Fibroblast of the conjunctiva (primary cell): ENCODE measurements at regions not wholly inside any gene's neighbourhood (a gene's known extent, or its start where the extent isn't known, plus 50 kb on each side); places are given as distances from the start of the nearest gene placed in this dataset.

Source experiments
- DNase-seq: peaks from one replicate; pipeline ENCODE4 v3.0.0-alpha.2; 2010; ENCODE audit warnings: low read depth

- no peak for DNase-seq
Measured at GRCh38 chr9:121569266-121569648, 69.6 kb upstream of the GGTA1 start.

GRCh38 chr9:121572581-121572980 is 72.9 kb upstream of the GGTA1 start:
- no peak for DNase-seq

GRCh38 chr9:121573717-121574485 is 74.3 kb upstream of the GGTA1 start:
- no peak for DNase-seq

- DNase-seq = no peak
Measured at GRCh38 chr9:121574774-121575519, 75.3 kb upstream of the GGTA1 start.

GRCh38 chr9:121576281-121577075 is 75.0 kb upstream of the DAB2IP start:
- DNase-seq = no peak

GRCh38 chr9:121577166-121577565 is 74.3 kb upstream of the DAB2IP start:
- DNase-seq = no peak

- DNase-seq = no peak
Measured at GRCh38 chr9:121577572-121577971, 73.9 kb upstream of the DAB2IP start.

GRCh38 chr9:121581786-121582600 is 69.4 kb upstream of the DAB2IP start:
- DNase-seq = no peak

GRCh38 chr9:121582641-121583040 is 68.8 kb upstream of the DAB2IP start:
- DNase-seq = no peak

GRCh38 chr9:121584421-121584820 is 67.0 kb upstream of the DAB2IP start:
- no peak for DNase-seq

- DNase-seq = no peak
Measured at GRCh38 chr9:121587863-121588262, 63.6 kb upstream of the DAB2IP start.

GRCh38 chr9:121589986-121590385 is 61.4 kb upstream of the DAB2IP start:
- DNase-seq = no peak

GRCh38 chr9:121592265-121592664 is 59.2 kb upstream of the DAB2IP start:
- no peak for DNase-seq

- no peak for DNase-seq
Measured at GRCh38 chr9:121593066-121593465, 58.4 kb upstream of the DAB2IP start.

GRCh38 chr9:121596515-121596914 is 54.9 kb upstream of the DAB2IP start:
- DNase-seq = no peak

- DNase-seq = no peak
Measured at GRCh38 chr9:121597698-121598166, 53.7 kb upstream of the DAB2IP start.

GRCh38 chr9:121598167-121598964 is 53.1 kb upstream of the DAB2IP start:
- peak; percentile 47 for DNase-seq

- DNase-seq = no peak
Measured at GRCh38 chr9:121598965-121599871, 52.2 kb upstream of the DAB2IP start.

GRCh38 chr9:121599872-121600585 is 51.4 kb upstream of the DAB2IP start:
- no peak for DNase-seq
